Mucosa of descending colon (tissue), 3 donors: ENCODE measurements at regions not wholly inside any gene's neighbourhood (a gene's known extent, or its start where the extent isn't known, plus 50 kb on each side); places are given as distances from the start of the nearest gene placed in this dataset.
A peak's percentile ranks its signal among the peaks of the same experiment; 100 is the strongest.

Source experiments
- ATAC-seq: fragments of 200-7000 bp; cut with Tn5 transposase; one replicate; pipeline ENCODE4 v1.9.1; 2020; ENCODE audit warnings: mild to moderate bottlenecking, moderate library complexity
- DNase-seq, 3 donors: peaks; one replicate each; pipeline ENCODE4 v3.0.0-alpha.2; 2020
- H3K36me3 ChIP-seq: fragments of 200-600 bp; one replicate; pipeline ENCODE4 v1.8.0; 2021; ENCODE audit warnings: low read depth, mild to moderate bottlenecking
- H3K4me1 ChIP-seq: fragments of 200-600 bp; one replicate; pipeline ENCODE4 v1.8.0; 2021; ENCODE audit warnings: low read depth, mild to moderate bottlenecking
- H3K4me3 ChIP-seq: fragments of 200-600 bp; one replicate; pipeline ENCODE4 v1.8.0; 2021; ENCODE audit warnings: mild to moderate bottlenecking
- H3K9me3 ChIP-seq: fragments of 200-600 bp; one replicate; pipeline ENCODE4 v1.8.0; 2021; ENCODE audit warnings: mild to moderate bottlenecking
- CTCF ChIP-seq: fragments of 200-600 bp; IDR thresholded peaks from one replicate; pipeline ENCODE4 v1.8.0; 2022; ENCODE audit warnings: antibody characterized with exemption, mild to moderate bottlenecking
- intact Hi-C, 2 donors: fragments of 100-400 bp; cut with DNase I in 1 of 2; cut with micrococcal nuclease in 1 of 2; formaldehyde crosslinking; loops; one replicate each; pipeline versions ENCODE4 v1.11.0 to v1.11.1; 2022; cut with DNase I, micrococcal nuclease
- donor health status: DM: no; HTN: no; CAD: no; lungs with moderate emphysema.
- donor health status: DM: no; HTN: no; CAD: no.
- donor health status: DM: no; HTN: yes; CAD: no.

GRCh38 chr6:43987838-43988439 is 139.3 kb downstream of the MRPL14 start:
- Histone ChIP-seq H3K4me3 (no peak overlapping the region), H3K4me1 (peaks cover 15% of the 10 kb centered on the region), H3K36me3 (no peaks in the 10 kb centered on the region), H3K9me3 (no peaks in the 10 kb centered on the region)
- TF ChIP-seq CTCF: no peak
- no peak for DNase-seq
- intact Hi-C loops: no loop called here
- ATAC-seq: no peak

- intact Hi-C loops: no loop called here
- H3K4me3 ChIP-seq: no peak overlapping the region
Measured at GRCh38 chr6:43986177-43986825, 141.0 kb downstream of the MRPL14 start.

GRCh38 chr6:43985329-43985728 is 141.9 kb downstream of the MRPL14 start:
- H3K4me1 ChIP-seq: peaks cover 2% of the 10 kb centered on the region
- no peaks in the 10 kb centered on the region for H3K9me3 ChIP-seq
- no peak for TF ChIP-seq CTCF
- DNase-seq (no peak), ATAC-seq (no peak)
- intact Hi-C loops: no loop called here
- no peaks in the 10 kb centered on the region for H3K36me3 ChIP-seq
- no peak overlapping the region for H3K4me3 ChIP-seq

More at GRCh38 chr6:43986177-43986825, 141.0 kb downstream of the MRPL14 start:
- TF ChIP-seq CTCF: no peak
- peaks cover 12% of the 10 kb centered on the region for H3K4me1 ChIP-seq
- H3K36me3 ChIP-seq: no peaks in the 10 kb centered on the region
- ATAC-seq: no peak
- H3K9me3 ChIP-seq: no peaks in the 10 kb centered on the region
- DNase-seq: no peak

- H3K36me3 ChIP-seq: no peaks in the 10 kb centered on the region
- ATAC-seq (no peak), DNase-seq (no peak)
- no peak overlapping the region for H3K4me3 ChIP-seq
- intact Hi-C loops: no loop called here
- no peak for TF ChIP-seq CTCF
- H3K4me1 ChIP-seq: no peaks in the 10 kb centered on the region
- no peaks in the 10 kb centered on the region for H3K9me3 ChIP-seq
Measured at GRCh38 chr6:43984442-43985321, 142.6 kb downstream of the MRPL14 start.

GRCh38 chr6:43983632-43984031 is 143.6 kb downstream of the MRPL14 start:
- DNase-seq (no peak), ATAC-seq (peak; percentile 23)
- Histone ChIP-seq H3K36me3 (no peaks in the 10 kb centered on the region), H3K4me3 (no peak overlapping the region), H3K4me1 (no peaks in the 10 kb centered on the region), H3K9me3 (no peaks in the 10 kb centered on the region)
- no peak for TF ChIP-seq CTCF
- intact Hi-C loops: no loop called here
